Peyer's patch (tissue), 4 donors: ENCODE measurements at regions not wholly inside any gene's neighbourhood (a gene's known extent, or its start where the extent isn't known, plus 50 kb on each side); places are given as distances from the start of the nearest gene placed in this dataset.

Experiments
- DNase-seq, 3 donors: peaks; one replicate each; pipeline ENCODE4 v3.0.0-alpha.2; 2017 to 2019
- H3K27ac ChIP-seq, 4 donors: fragments of 200-600 bp; sonication (generic); one replicate each; pipeline ENCODE4 v1.5.1; 2016 to 2019
- H3K27me3 ChIP-seq, 2 donors: fragments of 200-600 bp; sonication (generic); one replicate each; pipeline ENCODE4 v1.5.1; 2019
- H3K36me3 ChIP-seq, 3 donors: fragments of 200-600 bp; sonication (generic); one replicate each; pipeline ENCODE4 v1.5.1; 2016 to 2019
- H3K4me1 ChIP-seq, 4 donors: fragments of 200-600 bp; sonication (generic); one replicate each; pipeline ENCODE4 v1.5.1; 2016 to 2019
- H3K4me3 ChIP-seq, 4 donors: fragments of 200-600 bp; sonication (generic); 1 replicate in 3 of 4; 2 replicates in 1 of 4; pipeline ENCODE4 v1.5.1; 2016 to 2019; ENCODE audit warnings: mild to moderate bottlenecking in 1 of 4
- H3K9me3 ChIP-seq, 4 donors: fragments of 200-600 bp; sonication (generic); one replicate each; pipeline ENCODE4 v1.5.1; 2016 to 2019; ENCODE audit warnings: mild to moderate bottlenecking in 1 of 4
- CTCF ChIP-seq, 6 experiments: fragments of 450-650 bp in 4 of 6; fragments of 200-600 bp in 2 of 6; sonication (generic) in 1 of 6; IDR thresholded peaks; one replicate each; pipeline ENCODE4 v1.5.1; 2017 to 2019; ENCODE audit warnings: antibody characterized with exemption in 6 of 6, mild to moderate bottlenecking in 3 of 6, moderate library complexity in 1 of 6
- POLR2A ChIP-seq, 2 donors: fragments of 450-650 bp; IDR thresholded peaks; one replicate each; pipeline ENCODE4 v1.5.1; 2017; ENCODE audit warnings: antibody characterized with exemption in 2 of 2, mild to moderate bottlenecking in 2 of 2, moderate library complexity in 2 of 2

- Histone ChIP-seq H3K27ac (no peak overlapping the region), H3K27me3 (no peaks in the 10 kb centered on the region), H3K36me3 (no peaks in the 10 kb centered on the region), H3K4me1 (no peaks in the 10 kb centered on the region), H3K4me3 (no peak overlapping the region), H3K9me3 (no peaks in the 10 kb centered on the region)
- TF ChIP-seq POLR2A (IDR thresholded peaks at IDR 0.05) (no peak), CTCF (IDR thresholded peaks at IDR 0.05) (no peak)
- DNase-seq, result peak in 1 of 3 donors; percentile 21
Measured at GRCh38 chr5:85069659-85070640, 685.3 kb upstream of the EDIL3 start.

- no peaks in the 10 kb centered on the region for H3K36me3 ChIP-seq
- no peaks in the 10 kb centered on the region for H3K27me3 ChIP-seq
- no peaks in the 10 kb centered on the region for H3K4me1 ChIP-seq
- no peak overlapping the region for H3K4me3 ChIP-seq
- no peak for DNase-seq
- TF ChIP-seq POLR2A (IDR thresholded peaks at IDR 0.05) (no peak), CTCF (IDR thresholded peaks at IDR 0.05) (no peak)
- H3K27ac ChIP-seq, result no peak overlapping the region
- H3K9me3 ChIP-seq, result no peaks in the 10 kb centered on the region
Measured at GRCh38 chr5:85077581-85077980, 692.9 kb upstream of the EDIL3 start.

- Histone ChIP-seq H3K27me3 (no peaks in the 10 kb centered on the region), H3K4me3 (no peak overlapping the region), H3K4me1 (no peaks in the 10 kb centered on the region), H3K36me3 (no peaks in the 10 kb centered on the region), H3K9me3 (no peaks in the 10 kb centered on the region), H3K27ac (no peak overlapping the region)
- DNase-seq, result no peak
- no peak for TF ChIP-seq CTCF (IDR thresholded peaks at IDR 0.05)
- no peak for TF ChIP-seq POLR2A (IDR thresholded peaks at IDR 0.05)
Measured at GRCh38 chr5:85096421-85096820, 711.7 kb upstream of the EDIL3 start.

GRCh38 chr5:85108471-85108870 is 723.8 kb upstream of the EDIL3 start:
- Histone ChIP-seq H3K27me3 (no peaks in the 10 kb centered on the region), H3K4me1 (no peaks in the 10 kb centered on the region), H3K27ac (no peak overlapping the region), H3K4me3 (no peak overlapping the region), H3K9me3 (no peaks in the 10 kb centered on the region), H3K36me3 (no peaks in the 10 kb centered on the region)
- no peak for DNase-seq
- TF ChIP-seq POLR2A (IDR thresholded peaks at IDR 0.05) (no peak), CTCF (IDR thresholded peaks at IDR 0.05) (no peak)

- Histone ChIP-seq H3K36me3 (no peaks in the 10 kb centered on the region), H3K4me1 (no peaks in the 10 kb centered on the region)
Measured at GRCh38 chr5:85109616-85110015, 724.9 kb upstream of the EDIL3 start.

More at GRCh38 chr5:85109616-85110015, 724.9 kb upstream of the EDIL3 start:
- no peak overlapping the region for H3K4me3 ChIP-seq
- TF ChIP-seq POLR2A (IDR thresholded peaks at IDR 0.05), result no peak
- no peak for TF ChIP-seq CTCF (IDR thresholded peaks at IDR 0.05)
- H3K27me3 ChIP-seq, result no peaks in the 10 kb centered on the region
- no peak overlapping the region for H3K27ac ChIP-seq
- H3K9me3 ChIP-seq, result no peaks in the 10 kb centered on the region
- DNase-seq, result no peak
